Osteoblast (primary cell): ENCODE measurements at regions not wholly inside any gene's neighbourhood (a gene's known extent, or its start where the extent isn't known, plus 50 kb on each side); places are given as distances from the start of the nearest gene placed in this dataset.

ENCODE experiments used
- DNase-seq: peaks from one replicate; pipeline ENCODE4 v3.0.0; 2011; ENCODE audit warnings: low spot score, mixed read lengths; ENCODE audit not compliant: insufficient read length; ENCODE audit errors: missing footprints
- H2AFZ ChIP-seq: 2 replicates; pipeline ENCODE4 v1.6.0; 2011; ENCODE audit warnings: mild to moderate bottlenecking, low read length
- H3K27ac ChIP-seq: 2 replicates; pipeline ENCODE4 v1.5.1; 2011; ENCODE audit warnings: mild to moderate bottlenecking, low read depth, low read length, moderate library complexity
- H3K27me3 ChIP-seq: 2 replicates; pipeline ENCODE4 v1.6.0; 2012; ENCODE audit warnings: mild to moderate bottlenecking, control low read depth, inconsistent platforms, low read length, moderate library complexity; ENCODE audit not compliant: insufficient read depth
- H3K36me3 ChIP-seq: 2 replicates; pipeline ENCODE4 v1.5.1; 2011; ENCODE audit warnings: mild to moderate bottlenecking, low read length, control low read depth, moderate library complexity; ENCODE audit not compliant: insufficient read depth
- H3K4me1 ChIP-seq: 2 replicates; pipeline ENCODE4 v1.5.1; 2011; ENCODE audit warnings: mild to moderate bottlenecking, low read length, control low read depth, moderate library complexity; ENCODE audit not compliant: insufficient read depth
- H3K4me2 ChIP-seq: 2 replicates; pipeline ENCODE4 v1.6.0; 2011; ENCODE audit warnings: mild to moderate bottlenecking, low read length; ENCODE audit not compliant: insufficient read depth
- H3K4me3 ChIP-seq: fragments of 200-600 bp; sonication (generic); 3 replicates; pipeline ENCODE4 v1.5.1; 2012; ENCODE audit warnings: mild to moderate bottlenecking, low read length, inconsistent platforms; ENCODE audit not compliant: insufficient read depth
- H3K79me2 ChIP-seq: 2 replicates; pipeline ENCODE4 v1.6.0; 2012; ENCODE audit warnings: mild to moderate bottlenecking, low read length, control low read depth, inconsistent platforms; ENCODE audit not compliant: insufficient read depth
- H3K9me3 ChIP-seq: 2 replicates; pipeline ENCODE4 v1.5.1; 2011; ENCODE audit warnings: low read depth, low read length, control low read depth
- H4K20me1 ChIP-seq: 2 replicates; pipeline ENCODE4 v1.6.0; 2012; ENCODE audit warnings: mild to moderate bottlenecking, low read length, control low read depth; ENCODE audit not compliant: insufficient read depth
- CTCF ChIP-seq: IDR thresholded peaks from 2 replicates; pipeline ENCODE4 v1.5.1; 2011; ENCODE audit warnings: mild to moderate bottlenecking, low read depth, low read length, moderate library complexity; ENCODE audit errors: extremely low read depth

GRCh38 chr12:93982771-93983315 is 165.5 kb upstream of the PLXNC1 start:
- H3K27me3 ChIP-seq, result no peaks in the 10 kb centered on the region
- no peak overlapping the region for H3K4me2 ChIP-seq
- no peaks in the 10 kb centered on the region for H4K20me1 ChIP-seq
- H3K27ac ChIP-seq, result no peak overlapping the region
- DNase-seq, result no peak
- no peak for TF ChIP-seq CTCF
- H3K4me1 ChIP-seq, result peaks cover 14% of the 10 kb centered on the region
- no peak overlapping the region for H2AFZ ChIP-seq
- H3K36me3 ChIP-seq, result no peaks in the 10 kb centered on the region
- H3K79me2 ChIP-seq, result no peaks in the 10 kb centered on the region
- H3K4me3 ChIP-seq, result no peak overlapping the region
- no peaks in the 10 kb centered on the region for H3K9me3 ChIP-seq

GRCh38 chr12:93984005-93984404 is 164.4 kb upstream of the PLXNC1 start:
- Histone ChIP-seq H2AFZ (no peak overlapping the region), H4K20me1 (no peaks in the 10 kb centered on the region), H3K79me2 (no peaks in the 10 kb centered on the region), H3K27ac (no peak overlapping the region), H3K36me3 (no peaks in the 10 kb centered on the region), H3K27me3 (no peaks in the 10 kb centered on the region), H3K4me1 (peaks cover 8% of the 10 kb centered on the region), H3K9me3 (no peaks in the 10 kb centered on the region), H3K4me2 (no peak overlapping the region), H3K4me3 (no peak overlapping the region)
- no peak for DNase-seq
- TF ChIP-seq CTCF, result no peak

GRCh38 chr12:93989949-93990348 is 158.4 kb upstream of the PLXNC1 start:
- H3K4me1 ChIP-seq, result peaks cover 6% of the 10 kb centered on the region
- no peaks in the 10 kb centered on the region for H4K20me1 ChIP-seq
- DNase-seq, result no peak
- no peaks in the 10 kb centered on the region for H3K36me3 ChIP-seq
- no peak overlapping the region for H3K27ac ChIP-seq
- no peak overlapping the region for H3K4me3 ChIP-seq
- no peaks in the 10 kb centered on the region for H3K27me3 ChIP-seq
- no peaks in the 10 kb centered on the region for H3K9me3 ChIP-seq
- peak overlapping the region; percentile 20 for H2AFZ ChIP-seq
- no peak overlapping the region for H3K4me2 ChIP-seq
- no peak for TF ChIP-seq CTCF
- H3K79me2 ChIP-seq, result no peaks in the 10 kb centered on the region

GRCh38 chr12:93990832-93991803 is 157.3 kb upstream of the PLXNC1 start:
- H3K4me3 ChIP-seq, result peak overlapping the region; percentile 57

More at GRCh38 chr12:93990832-93991803, 157.3 kb upstream of the PLXNC1 start:
- Histone ChIP-seq H2AFZ (peak overlapping the region; percentile 91), H3K36me3 (no peaks in the 10 kb centered on the region), H4K20me1 (no peaks in the 10 kb centered on the region), H3K27ac (no peak overlapping the region), H3K9me3 (no peaks in the 10 kb centered on the region), H3K4me2 (peak overlapping the region; percentile 87), H3K79me2 (no peaks in the 10 kb centered on the region), H3K27me3 (no peaks in the 10 kb centered on the region), H3K4me1 (peaks cover 6% of the 10 kb centered on the region)
- peak; percentile 58 for TF ChIP-seq CTCF
- peak; percentile 68 for DNase-seq
